ENCODE measurements at regions not wholly inside any gene's neighbourhood (a gene's known extent, or its start where the extent isn't known, plus 50 kb on each side); places are given as distances from the start of the nearest gene placed in this dataset.

GRCh38 chr2:123359636-123360035, 665.5 kb upstream of the CNTNAP5 start:
- Mint-ChIP-seq H3K4me3 (no peak overlapping the region), H3K9me3 (peaks cover 2% of the 10 kb centered on the region), H3K36me3 (ENCODE audit: low read depth) (no peaks in the 10 kb centered on the region), H3K4me1 (ENCODE audit: low read depth) (no peaks in the 10 kb centered on the region), H3K27me3 (ENCODE audit: low read depth) (no peaks in the 10 kb centered on the region), H3K27ac (no peak overlapping the region)
- CTCF ChIA-PET, result no interaction called here
- DNase-seq, result no peak
- intact Hi-C loops (cut with micrococcal nuclease), result no loop called here

DNA sequence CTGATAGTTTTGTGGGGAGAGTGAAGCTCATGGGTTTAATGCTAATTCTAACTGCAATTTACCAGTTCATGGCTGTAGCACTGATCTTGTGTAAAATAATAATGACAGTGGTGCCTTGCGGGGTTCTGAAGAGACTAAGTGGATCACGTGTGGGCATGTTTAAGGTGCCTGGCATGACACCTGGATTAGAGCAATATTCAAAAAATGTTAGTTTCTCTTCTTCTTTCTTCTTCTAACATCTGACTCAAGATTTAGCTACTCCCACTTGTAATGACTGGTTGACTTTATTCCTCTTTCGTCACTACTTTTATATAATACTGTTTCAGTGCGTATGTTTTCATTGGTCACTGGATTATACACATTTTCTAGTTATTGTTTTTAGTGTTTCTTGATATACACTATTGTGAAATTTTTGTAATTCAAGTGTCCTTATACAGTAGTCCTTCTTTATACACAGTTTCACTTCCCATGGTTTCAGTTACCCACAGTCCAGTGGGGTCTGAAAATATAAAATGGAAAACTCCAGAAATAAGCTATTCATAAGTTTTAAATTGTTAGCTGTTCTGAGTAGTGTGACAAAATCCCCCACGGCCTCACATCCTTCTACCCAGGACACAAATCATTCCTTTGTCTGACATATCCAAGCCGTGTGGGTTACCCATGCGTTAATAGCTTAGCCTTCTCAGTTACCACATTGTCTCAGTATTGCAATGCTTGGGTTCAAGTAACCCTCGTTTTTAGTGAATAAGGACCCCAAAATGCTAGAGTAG, 662.2 kb upstream of the CNTNAP5 start:
- no peak overlapping the region for H3K27ac Mint-ChIP-seq
- CTCF ChIA-PET, result no interaction called here
- DNase-seq, result no peak
- intact Hi-C loops (cut with micrococcal nuclease), result no loop called here
- H3K27me3 Mint-ChIP-seq (ENCODE audit: low read depth), result no peaks in the 10 kb centered on the region
- H3K4me3 Mint-ChIP-seq, result no peak overlapping the region
- H3K9me3 Mint-ChIP-seq, result peaks cover 5% of the 10 kb centered on the region
- H3K36me3 Mint-ChIP-seq (ENCODE audit: low read depth), result no peaks in the 10 kb centered on the region
- H3K4me1 Mint-ChIP-seq (ENCODE audit: low read depth), result no peaks in the 10 kb centered on the region

GRCh38 chr2:123363826-123364225, 661.3 kb upstream of the CNTNAP5 start:
- Mint-ChIP-seq H3K36me3 (ENCODE audit: low read depth) (no peaks in the 10 kb centered on the region), H3K27me3 (ENCODE audit: low read depth) (no peaks in the 10 kb centered on the region), H3K4me3 (no peak overlapping the region), H3K4me1 (ENCODE audit: low read depth) (no peaks in the 10 kb centered on the region), H3K9me3 (peaks cover 5% of the 10 kb centered on the region), H3K27ac (no peak overlapping the region)
- intact Hi-C loops (cut with micrococcal nuclease), result no loop called here
- DNase-seq, result no peak
- CTCF ChIA-PET, result interaction anchor here (0.7 kb wide), 2 partner anchors 41 to 922 kb away, joined by 3 to 4 read pairs; no protein-coding TSS in a partner anchor

DNA sequence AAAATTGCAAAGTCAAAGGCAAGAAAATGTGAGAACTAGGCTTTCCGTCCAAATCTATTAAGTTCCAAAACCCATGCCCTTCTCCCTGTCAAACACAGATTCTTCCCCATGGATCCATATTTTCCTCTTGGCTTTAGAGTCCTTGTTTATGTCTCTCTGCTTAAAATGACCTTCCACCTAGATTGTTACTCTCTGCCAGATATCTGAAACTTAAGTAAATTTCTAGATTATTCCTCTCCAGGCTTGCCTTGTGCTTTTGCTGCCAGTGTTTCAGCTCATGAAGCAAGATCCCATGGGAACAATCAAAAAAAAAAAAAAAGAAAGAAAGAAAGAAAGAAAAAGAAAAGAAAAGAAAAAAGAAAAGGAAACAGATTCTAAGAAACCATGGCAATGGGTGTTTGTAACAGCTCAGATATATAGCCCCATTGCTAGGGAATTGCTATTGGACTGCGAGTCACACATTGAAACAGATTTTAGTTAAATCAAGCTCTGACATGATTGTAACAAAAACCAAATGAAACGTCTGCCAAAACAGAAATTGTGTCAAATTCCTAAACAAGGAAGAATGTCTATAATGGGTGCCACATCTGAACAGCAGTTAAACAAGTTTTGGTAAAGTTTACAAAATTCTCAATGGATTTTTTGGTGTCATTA, 660.7 kb upstream of the CNTNAP5 start:
- H3K9me3 Mint-ChIP-seq, result peaks cover 5% of the 10 kb centered on the region
- CTCF ChIA-PET, result interaction anchor here (0.7 kb wide), 2 partner anchors 41 to 922 kb away, joined by 3 to 4 read pairs; no protein-coding TSS in a partner anchor
- no peaks in the 10 kb centered on the region for H3K4me1 Mint-ChIP-seq (ENCODE audit: low read depth)
- no peak overlapping the region for H3K27ac Mint-ChIP-seq
- no peaks in the 10 kb centered on the region for H3K27me3 Mint-ChIP-seq (ENCODE audit: low read depth)
- no peak for DNase-seq
- intact Hi-C loops (cut with micrococcal nuclease), result no loop called here
- no peaks in the 10 kb centered on the region for H3K36me3 Mint-ChIP-seq (ENCODE audit: low read depth)
- no peak overlapping the region for H3K4me3 Mint-ChIP-seq

- no peak for DNase-seq
- CTCF ChIA-PET, result no interaction called here
- no peaks in the 10 kb centered on the region for H3K27me3 Mint-ChIP-seq (ENCODE audit: low read depth)
- H3K4me1 Mint-ChIP-seq (ENCODE audit: low read depth), result no peaks in the 10 kb centered on the region
- no peak overlapping the region for H3K4me3 Mint-ChIP-seq
- H3K9me3 Mint-ChIP-seq, result peaks cover 2% of the 10 kb centered on the region
- intact Hi-C loops (cut with micrococcal nuclease), result no loop called here
- no peak overlapping the region for H3K27ac Mint-ChIP-seq
- no peaks in the 10 kb centered on the region for H3K36me3 Mint-ChIP-seq (ENCODE audit: low read depth)
Observed at GRCh38 chr2:123366239-123366837, 658.7 kb upstream of the CNTNAP5 start.

DNA sequence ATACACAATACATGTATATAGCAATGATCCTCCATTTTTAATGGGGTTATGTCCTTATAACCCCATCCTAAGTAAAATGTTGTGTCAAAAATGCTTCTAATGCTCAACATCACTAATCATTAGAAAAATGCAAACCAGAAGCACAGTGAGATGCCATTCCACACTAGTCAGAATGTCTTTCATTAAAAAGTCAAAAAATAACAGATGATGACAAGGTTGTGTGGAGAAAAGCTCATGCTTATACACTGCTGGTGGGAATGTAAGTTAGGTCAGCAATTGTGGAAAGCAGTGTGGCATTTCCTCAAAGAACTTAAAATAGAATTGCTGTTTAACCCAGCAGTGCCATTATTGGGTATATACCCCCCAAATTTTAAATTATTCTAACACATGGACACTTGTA, 654.9 kb upstream of the CNTNAP5 start:
- CTCF ChIA-PET, result no interaction called here

DNA sequence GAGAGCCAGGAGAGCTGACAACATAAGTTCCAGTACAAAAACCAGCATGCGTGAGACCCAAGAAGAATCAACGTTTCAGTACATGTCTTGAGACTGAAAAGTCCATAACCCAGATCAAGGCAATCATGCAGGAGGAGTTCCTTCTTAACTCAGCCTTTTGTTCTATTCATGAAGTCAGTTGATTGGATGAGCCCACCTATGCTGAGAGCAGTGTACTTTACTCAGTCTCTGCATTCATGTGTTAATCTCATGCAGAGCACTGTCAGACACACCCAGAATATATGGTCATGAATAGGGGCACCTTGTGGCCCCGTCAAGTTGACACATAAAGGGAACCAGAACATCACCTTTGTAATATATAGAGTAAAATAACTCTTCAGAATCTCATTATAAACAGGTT, 653.6 kb upstream of the CNTNAP5 start:
- no peak overlapping the region for H3K4me3 Mint-ChIP-seq
- peaks cover 9% of the 10 kb centered on the region for H3K9me3 Mint-ChIP-seq
- CTCF ChIA-PET, result interaction anchor here (1.0 kb wide), 1 partner anchor 12 kb away, joined by 3 read pairs; no protein-coding TSS in a partner anchor

More for the DNA sequence above, 654.9 kb upstream of the CNTNAP5 start:
- intact Hi-C loops (cut with micrococcal nuclease), result no loop called here
- Mint-ChIP-seq H3K27ac (no peak overlapping the region), H3K4me1 (ENCODE audit: low read depth) (no peaks in the 10 kb centered on the region), H3K4me3 (no peak overlapping the region), H3K9me3 (peaks cover 9% of the 10 kb centered on the region), H3K36me3 (ENCODE audit: low read depth) (no peaks in the 10 kb centered on the region), H3K27me3 (ENCODE audit: low read depth) (no peaks in the 10 kb centered on the region)
- DNase-seq, result no peak

GRCh38 chr2:123380370-123380935, 644.6 kb upstream of the CNTNAP5 start:
- DNase-seq, result no peak
- intact Hi-C loops (cut with micrococcal nuclease), result no loop called here
- H3K9me3 Mint-ChIP-seq, result peaks cover 6% of the 10 kb centered on the region
- no peaks in the 10 kb centered on the region for H3K36me3 Mint-ChIP-seq (ENCODE audit: low read depth)
- CTCF ChIA-PET, result no interaction called here
- H3K4me3 Mint-ChIP-seq, result no peak overlapping the region
- no peaks in the 10 kb centered on the region for H3K4me1 Mint-ChIP-seq (ENCODE audit: low read depth)
- no peak overlapping the region for H3K27ac Mint-ChIP-seq
- H3K27me3 Mint-ChIP-seq (ENCODE audit: low read depth), result no peaks in the 10 kb centered on the region

More for the DNA sequence above, 653.6 kb upstream of the CNTNAP5 start:
- intact Hi-C loops (cut with micrococcal nuclease), result no loop called here
- Mint-ChIP-seq H3K27ac (no peak overlapping the region), H3K27me3 (ENCODE audit: low read depth) (no peaks in the 10 kb centered on the region), H3K4me1 (ENCODE audit: low read depth) (no peaks in the 10 kb centered on the region), H3K36me3 (ENCODE audit: low read depth) (no peaks in the 10 kb centered on the region)
- no peak for DNase-seq

- Mint-ChIP-seq H3K4me1 (ENCODE audit: low read depth) (no peaks in the 10 kb centered on the region), H3K27me3 (ENCODE audit: low read depth) (no peaks in the 10 kb centered on the region), H3K4me3 (no peak overlapping the region), H3K9me3 (peaks cover 8% of the 10 kb centered on the region), H3K27ac (no peak overlapping the region), H3K36me3 (ENCODE audit: low read depth) (no peaks in the 10 kb centered on the region)
- intact Hi-C loops (cut with micrococcal nuclease), result no loop called here
- no peak for DNase-seq
- CTCF ChIA-PET, result no interaction called here
Observed at GRCh38 chr2:123415678-123416077, 609.4 kb upstream of the CNTNAP5 start.

- H3K9me3 Mint-ChIP-seq, result peaks cover 5% of the 10 kb centered on the region
- H3K4me1 Mint-ChIP-seq (ENCODE audit: low read depth), result no peaks in the 10 kb centered on the region
- intact Hi-C loops (cut with micrococcal nuclease), result no loop called here
- H3K4me3 Mint-ChIP-seq, result no peak overlapping the region
- no peak for DNase-seq
- CTCF ChIA-PET, result no interaction called here
- H3K27me3 Mint-ChIP-seq (ENCODE audit: low read depth), result no peaks in the 10 kb centered on the region
- no peak overlapping the region for H3K27ac Mint-ChIP-seq
- no peaks in the 10 kb centered on the region for H3K36me3 Mint-ChIP-seq (ENCODE audit: low read depth)
Observed at GRCh38 chr2:123419976-123420375, 605.1 kb upstream of the CNTNAP5 start.

- intact Hi-C loops (cut with micrococcal nuclease), result no loop called here
- no peaks in the 10 kb centered on the region for H3K27me3 Mint-ChIP-seq (ENCODE audit: low read depth)
- peaks cover 6% of the 10 kb centered on the region for H3K9me3 Mint-ChIP-seq
- CTCF ChIA-PET, result no interaction called here
- no peak for DNase-seq
- no peak overlapping the region for H3K4me3 Mint-ChIP-seq
- no peaks in the 10 kb centered on the region for H3K4me1 Mint-ChIP-seq (ENCODE audit: low read depth)
- H3K27ac Mint-ChIP-seq, result no peak overlapping the region
- H3K36me3 Mint-ChIP-seq (ENCODE audit: low read depth), result no peaks in the 10 kb centered on the region
Observed at GRCh38 chr2:123434546-123435395, 590.3 kb upstream of the CNTNAP5 start.

- no peak overlapping the region for H3K4me3 Mint-ChIP-seq
- H3K36me3 Mint-ChIP-seq (ENCODE audit: low read depth), result no peaks in the 10 kb centered on the region
- peaks cover 5% of the 10 kb centered on the region for H3K9me3 Mint-ChIP-seq
- H3K27me3 Mint-ChIP-seq (ENCODE audit: low read depth), result no peaks in the 10 kb centered on the region
- CTCF ChIA-PET, result no interaction called here
- H3K27ac Mint-ChIP-seq, result no peak overlapping the region
- H3K4me1 Mint-ChIP-seq (ENCODE audit: low read depth), result no peaks in the 10 kb centered on the region
- intact Hi-C loops (cut with micrococcal nuclease), result no loop called here
- DNase-seq, result no peak
Observed at GRCh38 chr2:123438251-123438650, 586.8 kb upstream of the CNTNAP5 start.

Data from activated naive CD4-positive, alpha-beta T cell treated with anti-CD3 and anti-CD28 coated beads for 36 hours (primary cell).